Type B pancreatic cell (in vitro differentiated cells): ENCODE measurements at regions not wholly inside any gene's neighbourhood (a gene's known extent, or its start where the extent isn't known, plus 50 kb on each side); places are given as distances from the start of the nearest gene placed in this dataset.

Experiments
- DNase-seq: peaks from one replicate; pipeline ENCODE4 v3.0.0; 2021; ENCODE audit warnings: mixed read lengths; ENCODE audit not compliant: unreplicated experiment; ENCODE audit errors: extremely low spot score
- H3K27ac Mint-ChIP-seq: 2 replicates; pipeline ENCODE4 v1.8.0; 2021; ENCODE audit warnings: mild to moderate bottlenecking, mixed read lengths
- H3K27me3 Mint-ChIP-seq: 2 replicates; pipeline ENCODE4 v1.8.0; 2021; ENCODE audit warnings: mixed read lengths
- H3K36me3 Mint-ChIP-seq: 2 replicates; pipeline ENCODE4 v1.8.0; 2021; ENCODE audit warnings: mixed read lengths
- H3K4me1 Mint-ChIP-seq: one replicate; pipeline ENCODE4 v1.8.0; 2021; ENCODE audit warnings: mixed read lengths; ENCODE audit not compliant: unreplicated experiment
- H3K4me3 Mint-ChIP-seq: 2 replicates; pipeline ENCODE4 v1.8.0; 2021; ENCODE audit warnings: mild to moderate bottlenecking, mixed read lengths
- H3K9me3 Mint-ChIP-seq: 2 replicates; pipeline ENCODE4 v1.8.0; 2021; ENCODE audit warnings: mixed read lengths
- TF ChIP-seq, protein P1 (sequence below): fragments of 200-600 bp; sonication (generic); conservative IDR thresholded peaks from 2 replicates; pipeline ENCODE4 v1.5.0; 2021; ENCODE audit warnings: antibody characterized with exemption, mild to moderate bottlenecking

DNA sequence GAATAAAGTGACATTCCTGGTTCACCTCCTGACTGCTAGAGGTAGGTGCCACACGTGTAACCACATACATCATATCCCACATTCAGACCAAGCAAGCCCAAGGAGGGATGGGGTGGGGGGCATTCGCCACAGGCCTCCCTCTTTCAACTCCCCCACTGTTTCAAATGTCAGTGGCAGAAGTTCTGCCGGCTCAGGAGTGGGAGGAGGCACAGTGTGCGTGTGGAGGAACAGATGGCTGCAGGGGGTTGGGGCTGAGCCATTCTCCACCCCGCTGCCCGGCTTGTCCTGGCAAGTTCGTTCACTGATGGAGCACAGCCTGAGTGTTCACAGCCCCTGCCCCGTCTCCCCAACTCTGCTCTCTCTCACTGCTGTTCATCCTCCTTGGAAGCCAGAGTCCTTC is 75.4 kb upstream of the TANC1 start:
- no peak for DNase-seq
- Mint-ChIP-seq H3K4me1 (peaks cover 27% of the 10 kb centered on the region), H3K9me3 (peaks cover 8% of the 10 kb centered on the region), H3K27ac (peak overlapping the region; percentile 95), H3K4me3 (peak overlapping the region; percentile 48), H3K27me3 (no peaks in the 10 kb centered on the region), H3K36me3 (no peaks in the 10 kb centered on the region)
- TF ChIP-seq, protein P1, sequence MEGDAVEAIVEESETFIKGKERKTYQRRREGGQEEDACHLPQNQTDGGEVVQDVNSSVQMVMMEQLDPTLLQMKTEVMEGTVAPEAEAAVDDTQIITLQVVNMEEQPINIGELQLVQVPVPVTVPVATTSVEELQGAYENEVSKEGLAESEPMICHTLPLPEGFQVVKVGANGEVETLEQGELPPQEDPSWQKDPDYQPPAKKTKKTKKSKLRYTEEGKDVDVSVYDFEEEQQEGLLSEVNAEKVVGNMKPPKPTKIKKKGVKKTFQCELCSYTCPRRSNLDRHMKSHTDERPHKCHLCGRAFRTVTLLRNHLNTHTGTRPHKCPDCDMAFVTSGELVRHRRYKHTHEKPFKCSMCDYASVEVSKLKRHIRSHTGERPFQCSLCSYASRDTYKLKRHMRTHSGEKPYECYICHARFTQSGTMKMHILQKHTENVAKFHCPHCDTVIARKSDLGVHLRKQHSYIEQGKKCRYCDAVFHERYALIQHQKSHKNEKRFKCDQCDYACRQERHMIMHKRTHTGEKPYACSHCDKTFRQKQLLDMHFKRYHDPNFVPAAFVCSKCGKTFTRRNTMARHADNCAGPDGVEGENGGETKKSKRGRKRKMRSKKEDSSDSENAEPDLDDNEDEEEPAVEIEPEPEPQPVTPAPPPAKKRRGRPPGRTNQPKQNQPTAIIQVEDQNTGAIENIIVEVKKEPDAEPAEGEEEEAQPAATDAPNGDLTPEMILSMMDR: no peak

DNA sequence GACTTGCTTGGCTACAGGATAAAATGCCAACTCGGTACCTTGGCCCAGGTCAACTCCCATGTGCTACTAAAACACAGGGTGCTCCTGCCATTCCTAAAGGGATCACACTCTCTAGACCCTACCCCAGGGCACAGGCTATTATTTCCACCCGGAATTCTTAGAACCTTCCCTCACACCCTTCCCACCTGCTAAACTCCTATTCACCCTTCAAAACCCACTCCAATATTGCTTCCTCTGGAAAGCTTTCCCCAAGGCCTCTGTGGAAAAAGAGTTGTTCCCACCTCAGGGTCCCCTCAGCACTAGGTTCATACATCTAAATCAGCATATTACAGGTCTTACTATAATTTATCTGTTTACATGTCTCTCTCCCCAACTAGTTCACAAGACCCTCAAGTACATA is 75.0 kb upstream of the TANC1 start:
- TF ChIP-seq, protein P1: no peak
- Mint-ChIP-seq H3K9me3 (peaks cover 8% of the 10 kb centered on the region), H3K27me3 (no peaks in the 10 kb centered on the region)

DNA sequence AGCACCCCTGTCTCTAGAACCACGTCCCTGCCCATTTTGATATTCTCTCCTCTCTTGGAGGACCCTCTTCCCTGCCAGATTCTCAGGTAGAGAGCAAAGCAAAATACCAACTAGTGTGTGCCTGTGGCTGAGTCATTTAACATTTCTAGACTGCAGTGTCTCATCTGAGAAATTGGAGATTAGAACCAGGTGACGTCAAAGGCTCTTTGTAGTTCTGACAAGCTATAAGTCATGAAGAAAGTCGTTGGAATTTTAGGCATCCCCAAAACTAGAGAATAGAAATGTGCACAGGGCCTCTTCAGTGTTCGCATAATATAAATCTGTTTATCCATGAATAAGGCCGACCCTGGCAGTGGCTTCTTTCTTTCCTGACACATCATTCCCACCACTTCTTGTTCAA is 74.4 kb upstream of the TANC1 start:
- peak overlapping the region; percentile 95 for H3K27ac Mint-ChIP-seq
- TF ChIP-seq, protein P1: no peak
- H3K27me3 Mint-ChIP-seq: no peaks in the 10 kb centered on the region
- H3K4me3 Mint-ChIP-seq: peak overlapping the region; percentile 48
- H3K9me3 Mint-ChIP-seq: peaks cover 8% of the 10 kb centered on the region
- no peaks in the 10 kb centered on the region for H3K36me3 Mint-ChIP-seq
- peaks cover 27% of the 10 kb centered on the region for H3K4me1 Mint-ChIP-seq
- DNase-seq: no peak

More for the DNA sequence above, 75.0 kb upstream of the TANC1 start:
- H3K4me3 Mint-ChIP-seq: peak overlapping the region; percentile 48
- peak overlapping the region; percentile 95 for H3K27ac Mint-ChIP-seq
- no peak for DNase-seq
- peaks cover 27% of the 10 kb centered on the region for H3K4me1 Mint-ChIP-seq
- no peaks in the 10 kb centered on the region for H3K36me3 Mint-ChIP-seq

DNA sequence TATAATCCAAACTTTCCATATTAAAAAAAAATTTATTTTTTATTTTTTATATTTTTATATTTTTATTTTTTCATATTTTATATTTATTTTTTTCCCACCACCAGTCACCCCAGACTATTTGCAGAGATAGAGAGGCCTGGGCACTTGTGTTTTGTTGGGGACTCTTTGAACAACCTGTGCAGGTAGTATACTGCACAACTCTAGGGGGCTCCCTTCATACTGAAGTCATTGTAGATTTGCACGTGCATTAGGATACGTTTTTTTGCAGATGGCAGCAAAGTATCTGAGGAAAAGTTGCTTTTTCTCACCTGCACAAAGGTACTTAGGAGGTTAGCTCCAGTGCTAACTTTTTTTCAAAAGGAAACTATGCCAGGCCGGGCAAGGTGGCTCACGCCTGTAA is 73.9 kb upstream of the TANC1 start:
- Mint-ChIP-seq H3K27me3 (no peaks in the 10 kb centered on the region), H3K4me1 (peaks cover 29% of the 10 kb centered on the region), H3K9me3 (peaks cover 8% of the 10 kb centered on the region), H3K27ac (peak overlapping the region; percentile 95), H3K36me3 (no peaks in the 10 kb centered on the region), H3K4me3 (no peak overlapping the region)
- no peak for DNase-seq
- TF ChIP-seq, protein P1: peak; percentile 58

DNA sequence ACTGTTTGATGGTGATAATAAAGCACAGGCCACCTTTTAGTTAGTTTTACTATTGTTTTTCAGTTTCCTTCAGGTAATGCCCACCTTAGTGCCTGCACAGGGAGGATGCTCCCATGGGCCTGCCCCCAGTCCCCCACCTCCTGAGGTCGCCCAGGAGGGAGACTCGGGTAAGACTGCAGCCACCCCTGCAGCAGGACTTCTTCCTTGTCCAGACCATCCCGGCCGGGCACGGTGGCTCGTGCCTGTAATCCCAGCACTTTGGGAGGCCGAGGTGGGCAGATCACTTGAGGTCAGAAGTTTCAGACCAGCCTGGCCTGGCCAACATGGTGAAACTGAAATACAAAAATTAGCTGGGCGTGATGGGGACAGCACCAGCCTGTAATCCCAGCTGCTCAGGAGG is 68.1 kb upstream of the TANC1 start:
- no peak for DNase-seq
- H3K4me1 Mint-ChIP-seq: peaks cover 30% of the 10 kb centered on the region
- no peaks in the 10 kb centered on the region for H3K27me3 Mint-ChIP-seq
- H3K27ac Mint-ChIP-seq: no peak overlapping the region
- H3K36me3 Mint-ChIP-seq: no peaks in the 10 kb centered on the region
- TF ChIP-seq, protein P1: no peak
- H3K9me3 Mint-ChIP-seq: no peaks in the 10 kb centered on the region
- H3K4me3 Mint-ChIP-seq: no peak overlapping the region

DNA sequence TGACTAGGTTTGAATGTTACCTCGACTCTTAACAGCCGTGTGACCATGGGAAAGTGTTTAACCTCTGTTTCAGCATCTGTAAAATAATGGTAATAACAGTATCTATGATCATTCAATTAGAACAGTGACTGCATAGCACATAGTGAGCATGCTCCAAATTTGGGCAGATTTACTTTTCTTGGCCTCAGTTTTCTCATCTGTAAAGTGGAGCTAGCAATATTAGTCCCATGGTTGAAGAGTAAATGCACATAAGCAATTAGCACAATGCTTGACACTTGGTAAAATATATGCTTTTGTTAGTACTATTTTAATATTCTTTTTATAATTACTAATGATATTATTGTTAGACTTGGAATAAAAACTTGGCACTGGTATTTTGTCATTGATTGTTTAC is 66.4 kb upstream of the TANC1 start:
- H3K4me3 Mint-ChIP-seq: no peak overlapping the region
- H3K9me3 Mint-ChIP-seq: no peaks in the 10 kb centered on the region
- TF ChIP-seq, protein P1: no peak
- no peak overlapping the region for H3K27ac Mint-ChIP-seq
- H3K4me1 Mint-ChIP-seq: peaks cover 33% of the 10 kb centered on the region
- H3K27me3 Mint-ChIP-seq: no peaks in the 10 kb centered on the region
- no peaks in the 10 kb centered on the region for H3K36me3 Mint-ChIP-seq
- DNase-seq: no peak
